ENCODE measurements at regions not wholly inside any gene's neighbourhood (a gene's known extent, or its start where the extent isn't known, plus 50 kb on each side); places are given as distances from the start of the nearest gene placed in this dataset.
"Not testable (repeated sequence)": the region's sequence is repeated elsewhere in the genome, so short reads cannot be mapped to it uniquely, and the experiment has no call there.

- not testable (repeated sequence) for H3K27ac ChIP-seq (ENCODE audit: low read depth, low read length); H3K4me3 ChIP-seq (ENCODE audit: low read depth in 1 of 2, low read length in 2 of 2); H3K27me3 ChIP-seq (ENCODE audit: control insufficient read depth in 1 of 2, insufficient read depth in 2 of 2, low read length in 2 of 2); H3K9ac ChIP-seq (ENCODE audit: low read length); H3K36me3 ChIP-seq (ENCODE audit: insufficient read depth, low read length); H3K4me1 ChIP-seq (ENCODE audit: insufficient read depth, low read length); H3K9me3 ChIP-seq (ENCODE audit: low read length)
Measured at GRCh38 chr18:14301255-14301654, 169.0 kb upstream of the ZNF519 start.

DNA sequence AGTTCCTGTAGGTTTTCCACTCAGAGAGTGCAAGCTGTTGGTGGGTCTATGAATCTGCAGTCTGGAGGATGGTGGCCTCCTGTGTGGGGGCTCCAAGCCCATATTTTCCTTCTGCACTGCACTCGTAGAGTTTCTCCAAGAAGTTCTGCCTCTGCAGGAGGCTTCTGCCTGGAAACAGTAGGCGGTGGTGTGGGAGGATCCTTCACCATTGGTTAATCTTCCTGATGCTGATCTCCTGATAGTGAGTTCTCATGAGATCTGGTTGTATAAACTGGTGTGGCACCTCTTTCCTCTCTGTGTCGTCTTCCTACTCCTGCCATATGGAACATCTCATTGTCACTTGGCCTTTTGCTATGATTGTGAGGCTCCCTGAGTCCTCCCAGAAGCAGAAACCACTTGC lies 162.8 kb upstream of the ZNF519 start:
- not testable (repeated sequence) for H3K4me3 ChIP-seq (ENCODE audit: low read depth in 1 of 2, low read length in 2 of 2); H3K36me3 ChIP-seq (ENCODE audit: insufficient read depth, low read length); H3K9me3 ChIP-seq (ENCODE audit: low read length); H3K27ac ChIP-seq (ENCODE audit: low read depth, low read length); H3K27me3 ChIP-seq (ENCODE audit: control insufficient read depth in 1 of 2, insufficient read depth in 2 of 2, low read length in 2 of 2); H3K4me1 ChIP-seq (ENCODE audit: insufficient read depth, low read length); H3K9ac ChIP-seq (ENCODE audit: low read length)

DNA sequence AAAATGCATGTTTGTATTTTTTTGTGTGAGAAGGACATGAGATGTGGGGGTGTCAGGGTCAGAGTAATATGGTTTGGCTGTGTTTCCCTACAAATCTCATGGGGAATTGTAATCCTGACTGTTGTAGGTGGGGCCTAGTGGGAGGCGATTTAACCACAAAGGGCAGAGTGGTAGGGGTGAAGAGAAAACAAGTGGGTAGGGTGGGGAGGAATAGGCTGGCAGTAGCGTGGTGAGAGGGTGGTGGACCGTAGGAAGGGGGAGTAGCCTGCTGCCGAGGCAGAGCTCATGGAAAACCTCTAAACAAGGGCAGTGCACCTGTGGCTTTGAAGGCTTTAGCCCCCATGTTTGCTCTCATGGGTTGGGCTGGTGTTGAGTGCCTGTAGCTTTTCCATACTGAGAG lies 152.8 kb upstream of the ZNF519 start:
- Histone ChIP-seq H3K27ac (ENCODE audit: low read depth, low read length) (no peak overlapping the region), H3K36me3 (ENCODE audit: insufficient read depth, low read length) (no peaks in the 10 kb centered on the region), H3K27me3 (ENCODE audit: control insufficient read depth in 1 of 2, insufficient read depth in 2 of 2, low read length in 2 of 2) (no peaks in the 10 kb centered on the region), H3K4me1 (ENCODE audit: insufficient read depth, low read length) (no peaks in the 10 kb centered on the region), H3K9ac (ENCODE audit: low read length) (no peak overlapping the region), H3K9me3 (ENCODE audit: low read length) (no peaks in the 10 kb centered on the region), H3K4me3 (ENCODE audit: low read depth in 1 of 2, low read length in 2 of 2) (no peak overlapping the region)

DNA sequence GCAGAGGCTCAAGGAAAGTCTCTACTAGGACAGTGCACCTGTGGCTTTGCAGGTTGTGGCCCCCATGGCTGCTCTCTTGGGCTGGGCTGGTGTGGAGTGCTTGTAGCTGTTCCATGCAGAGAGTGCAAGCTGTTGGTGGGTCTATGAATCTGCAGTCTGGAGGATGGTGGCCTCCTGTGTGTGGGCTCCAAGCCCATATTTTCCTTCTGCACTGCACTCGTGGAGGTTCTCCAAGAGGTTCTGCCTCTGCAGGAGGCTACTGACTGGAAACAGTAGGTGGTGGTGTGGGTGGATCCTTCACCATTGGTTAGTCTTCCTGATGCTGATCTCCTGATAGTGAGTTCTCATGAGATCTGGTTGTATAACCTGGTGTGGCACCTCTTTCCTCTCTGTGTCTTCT lies 143.2 kb upstream of the ZNF519 start:
- H3K27ac ChIP-seq (ENCODE audit: low read depth, low read length); H3K4me1 ChIP-seq (ENCODE audit: insufficient read depth, low read length); H3K27me3 ChIP-seq (ENCODE audit: control insufficient read depth in 1 of 2, insufficient read depth in 2 of 2, low read length in 2 of 2); H3K9me3 ChIP-seq (ENCODE audit: low read length); H3K36me3 ChIP-seq (ENCODE audit: insufficient read depth, low read length); H3K4me3 ChIP-seq (ENCODE audit: low read depth in 1 of 2, low read length in 2 of 2); H3K9ac ChIP-seq (ENCODE audit: low read length): not testable (repeated sequence)

GRCh38 chr18:14265637-14266410 lies 133.6 kb upstream of the ZNF519 start:
- H3K27me3 ChIP-seq (ENCODE audit: control insufficient read depth in 1 of 2, insufficient read depth in 2 of 2, low read length in 2 of 2); H3K4me1 ChIP-seq (ENCODE audit: insufficient read depth, low read length); H3K4me3 ChIP-seq (ENCODE audit: low read depth in 1 of 2, low read length in 2 of 2); H3K36me3 ChIP-seq (ENCODE audit: insufficient read depth, low read length); H3K9me3 ChIP-seq (ENCODE audit: low read length); H3K27ac ChIP-seq (ENCODE audit: low read depth, low read length); H3K9ac ChIP-seq (ENCODE audit: low read length): not testable (repeated sequence)

GRCh38 chr18:14262786-14263185 lies 130.6 kb upstream of the ZNF519 start:
- H3K36me3 ChIP-seq (ENCODE audit: insufficient read depth, low read length); H3K27ac ChIP-seq (ENCODE audit: low read depth, low read length); H3K27me3 ChIP-seq (ENCODE audit: control insufficient read depth in 1 of 2, insufficient read depth in 2 of 2, low read length in 2 of 2); H3K4me1 ChIP-seq (ENCODE audit: insufficient read depth, low read length); H3K9ac ChIP-seq (ENCODE audit: low read length); H3K4me3 ChIP-seq (ENCODE audit: low read depth in 1 of 2, low read length in 2 of 2); H3K9me3 ChIP-seq (ENCODE audit: low read length): not testable (repeated sequence)

DNA sequence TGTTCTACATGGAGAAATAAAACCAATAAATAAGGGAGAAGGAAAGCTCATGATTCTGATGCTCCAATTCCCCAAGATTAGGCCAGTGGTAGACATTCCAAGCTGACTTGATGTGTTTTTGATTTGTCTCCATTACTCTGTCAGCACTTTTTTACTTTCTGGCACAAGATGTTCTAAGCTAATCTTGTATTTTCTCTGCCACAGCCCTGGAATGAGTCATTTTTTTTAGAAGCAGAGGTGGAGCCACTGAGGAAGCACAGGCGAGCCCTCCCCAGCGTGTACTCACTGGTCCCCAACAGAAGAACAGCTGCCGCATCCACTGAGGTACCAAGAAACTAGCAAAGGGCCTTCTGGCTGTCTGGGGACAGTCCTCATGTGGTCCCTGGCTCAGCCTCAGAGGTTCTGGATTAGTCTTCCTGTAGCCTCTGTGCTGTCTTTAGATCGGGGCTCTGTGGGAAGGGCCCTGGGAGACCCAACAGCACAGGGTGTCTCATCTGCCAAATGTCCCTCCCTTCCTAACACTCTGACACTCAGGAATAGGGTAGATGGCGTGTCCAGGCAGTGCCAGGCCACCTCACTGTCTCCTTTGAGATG lies 117.9 kb upstream of the ZNF519 start:
- not testable (repeated sequence) for H3K4me3 ChIP-seq (ENCODE audit: low read depth in 1 of 2, low read length in 2 of 2); H3K9me3 ChIP-seq (ENCODE audit: low read length); H3K27ac ChIP-seq (ENCODE audit: low read depth, low read length); H3K27me3 ChIP-seq (ENCODE audit: control insufficient read depth in 1 of 2, insufficient read depth in 2 of 2, low read length in 2 of 2); H3K9ac ChIP-seq (ENCODE audit: low read length); H3K36me3 ChIP-seq (ENCODE audit: insufficient read depth, low read length); H3K4me1 ChIP-seq (ENCODE audit: insufficient read depth, low read length)

DNA sequence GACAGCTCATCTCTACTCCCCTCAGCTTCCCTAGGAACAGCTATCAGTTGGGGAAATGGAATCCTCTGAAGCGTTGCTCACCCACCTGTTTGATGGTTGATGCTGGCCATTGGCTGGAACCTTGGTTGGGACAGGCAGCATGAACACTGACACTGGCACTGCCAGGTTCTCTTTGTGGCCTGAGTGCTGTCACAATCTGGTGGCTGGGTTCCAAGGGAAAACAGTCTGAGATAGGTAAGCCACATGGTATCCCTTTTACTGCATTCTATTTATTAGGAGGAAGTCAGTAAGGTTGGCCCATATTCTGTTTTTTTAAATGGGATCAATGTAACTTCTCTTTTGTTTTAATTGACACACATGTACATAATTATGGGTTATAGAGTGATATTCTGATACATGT lies 107.0 kb upstream of the ZNF519 start:
- not testable (repeated sequence) for H3K27ac ChIP-seq (ENCODE audit: low read depth, low read length); H3K4me3 ChIP-seq (ENCODE audit: low read depth in 1 of 2, low read length in 2 of 2); H3K4me1 ChIP-seq (ENCODE audit: insufficient read depth, low read length); H3K27me3 ChIP-seq (ENCODE audit: control insufficient read depth in 1 of 2, insufficient read depth in 2 of 2, low read length in 2 of 2); H3K9ac ChIP-seq (ENCODE audit: low read length); H3K9me3 ChIP-seq (ENCODE audit: low read length); H3K36me3 ChIP-seq (ENCODE audit: insufficient read depth, low read length)

GRCh38 chr18:14236356-14237048 lies 104.3 kb upstream of the ZNF519 start:
- not testable (repeated sequence) for H3K4me3 ChIP-seq (ENCODE audit: low read depth in 1 of 2, low read length in 2 of 2)

GRCh38 chr18:14225286-14225679 lies 93.0 kb upstream of the ZNF519 start:
- not testable (repeated sequence) for H3K4me1 ChIP-seq (ENCODE audit: insufficient read depth, low read length); H3K27me3 ChIP-seq (ENCODE audit: control insufficient read depth in 1 of 2, insufficient read depth in 2 of 2, low read length in 2 of 2); H3K4me3 ChIP-seq (ENCODE audit: low read depth in 1 of 2, low read length in 2 of 2); H3K27ac ChIP-seq (ENCODE audit: low read depth, low read length); H3K9ac ChIP-seq (ENCODE audit: low read length); H3K36me3 ChIP-seq (ENCODE audit: insufficient read depth, low read length); H3K9me3 ChIP-seq (ENCODE audit: low read length)

More at GRCh38 chr18:14236356-14237048, 104.3 kb upstream of the ZNF519 start:
- not testable (repeated sequence) for H3K9me3 ChIP-seq (ENCODE audit: low read length); H3K9ac ChIP-seq (ENCODE audit: low read length); H3K36me3 ChIP-seq (ENCODE audit: insufficient read depth, low read length); H3K4me1 ChIP-seq (ENCODE audit: insufficient read depth, low read length); H3K27me3 ChIP-seq (ENCODE audit: control insufficient read depth in 1 of 2, insufficient read depth in 2 of 2, low read length in 2 of 2); H3K27ac ChIP-seq (ENCODE audit: low read depth, low read length)

GRCh38 chr18:14224551-14225285 lies 92.5 kb upstream of the ZNF519 start:
- not testable (repeated sequence) for H3K4me1 ChIP-seq (ENCODE audit: insufficient read depth, low read length); H3K4me3 ChIP-seq (ENCODE audit: low read depth in 1 of 2, low read length in 2 of 2); H3K36me3 ChIP-seq (ENCODE audit: insufficient read depth, low read length); H3K9me3 ChIP-seq (ENCODE audit: low read length); H3K27me3 ChIP-seq (ENCODE audit: control insufficient read depth in 1 of 2, insufficient read depth in 2 of 2, low read length in 2 of 2); H3K9ac ChIP-seq (ENCODE audit: low read length); H3K27ac ChIP-seq (ENCODE audit: low read depth, low read length)

Data from muscle layer of colon (tissue), 2 donors.